Neural progenitor cell (in vitro differentiated cells): ENCODE measurements at regions not wholly inside any gene's neighbourhood (a gene's known extent, or its start where the extent isn't known, plus 50 kb on each side); places are given as distances from the start of the nearest gene placed in this dataset.

Source experiments
- EZH2 ChIP-seq: fragments of 200-600 bp; sonication (generic); IDR thresholded peaks from 2 replicates; pipeline ENCODE4 v1.6.1; 2017; ENCODE audit warnings: antibody characterized with exemption, mild to moderate bottlenecking, moderate library complexity
- EZH2phosphoT487 ChIP-seq: fragments of 200-600 bp; sonication (generic); IDR thresholded peaks from 2 replicates; pipeline ENCODE4 v1.6.1; 2017; ENCODE audit warnings: antibody characterized with exemption
- TF ChIP-seq, protein P1 (sequence below): fragments of 200-600 bp; sonication (generic); IDR thresholded peaks from 2 replicates; pipeline ENCODE4 v1.5.1; 2017; ENCODE audit warnings: antibody characterized with exemption, mild to moderate bottlenecking

DNA sequence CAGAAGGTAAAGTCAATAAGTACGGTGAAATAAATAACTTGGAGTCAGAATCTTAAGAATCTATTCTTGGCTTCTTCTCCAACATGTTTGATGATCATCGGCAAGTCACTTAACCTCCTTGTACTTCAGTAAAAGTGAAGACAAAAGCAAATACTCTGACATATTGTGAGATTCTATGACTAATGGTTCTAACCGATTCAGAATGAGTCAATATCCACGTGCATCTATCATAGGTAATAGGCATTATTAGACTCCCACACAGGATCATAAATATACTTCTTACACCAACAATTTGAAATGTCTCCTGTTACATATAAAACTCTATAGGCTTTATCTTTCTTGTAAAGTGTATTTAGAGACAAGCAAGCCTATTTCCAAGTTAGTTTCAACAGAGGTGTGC is 144.4 kb upstream of the ATXN7L3B start:
- TF ChIP-seq, protein P1, sequence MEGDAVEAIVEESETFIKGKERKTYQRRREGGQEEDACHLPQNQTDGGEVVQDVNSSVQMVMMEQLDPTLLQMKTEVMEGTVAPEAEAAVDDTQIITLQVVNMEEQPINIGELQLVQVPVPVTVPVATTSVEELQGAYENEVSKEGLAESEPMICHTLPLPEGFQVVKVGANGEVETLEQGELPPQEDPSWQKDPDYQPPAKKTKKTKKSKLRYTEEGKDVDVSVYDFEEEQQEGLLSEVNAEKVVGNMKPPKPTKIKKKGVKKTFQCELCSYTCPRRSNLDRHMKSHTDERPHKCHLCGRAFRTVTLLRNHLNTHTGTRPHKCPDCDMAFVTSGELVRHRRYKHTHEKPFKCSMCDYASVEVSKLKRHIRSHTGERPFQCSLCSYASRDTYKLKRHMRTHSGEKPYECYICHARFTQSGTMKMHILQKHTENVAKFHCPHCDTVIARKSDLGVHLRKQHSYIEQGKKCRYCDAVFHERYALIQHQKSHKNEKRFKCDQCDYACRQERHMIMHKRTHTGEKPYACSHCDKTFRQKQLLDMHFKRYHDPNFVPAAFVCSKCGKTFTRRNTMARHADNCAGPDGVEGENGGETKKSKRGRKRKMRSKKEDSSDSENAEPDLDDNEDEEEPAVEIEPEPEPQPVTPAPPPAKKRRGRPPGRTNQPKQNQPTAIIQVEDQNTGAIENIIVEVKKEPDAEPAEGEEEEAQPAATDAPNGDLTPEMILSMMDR, result no peak
- TF ChIP-seq EZH2, result no peak
- TF ChIP-seq EZH2phosphoT487, result no peak
